Breast epithelium (tissue), 4 donors: ENCODE measurements at regions not wholly inside any gene's neighbourhood (a gene's known extent, or its start where the extent isn't known, plus 50 kb on each side); places are given as distances from the start of the nearest gene placed in this dataset.

Source experiments
- DNase-seq, 2 donors: peaks; one replicate each; pipeline ENCODE4 v3.0.0-alpha.2; 2019; ENCODE audit warnings: low spot score in 2 of 2
- H3K27ac ChIP-seq, 2 donors: fragments of 200-600 bp; sonication (generic) in 1 of 2; one replicate each; pipeline ENCODE4 v1.5.1; 2016 to 2019; ENCODE audit warnings: mild to moderate bottlenecking in 1 of 2
- H3K27me3 ChIP-seq, 2 donors: fragments of 200-600 bp; sonication (generic) in 1 of 2; one replicate each; pipeline versions ENCODE4 v1.5.1 to v1.6.0; 2017 to 2019; ENCODE audit warnings: control low read depth in 1 of 2, mild to moderate bottlenecking in 1 of 2
- H3K36me3 ChIP-seq: fragments of 200-600 bp; one replicate; pipeline ENCODE4 v1.5.1; 2019
- H3K4me1 ChIP-seq, 2 donors: fragments of 200-600 bp; sonication (generic); one replicate each; pipeline ENCODE4 v1.5.1; 2016 to 2019; ENCODE audit warnings: control low read depth in 1 of 2
- H3K4me3 ChIP-seq, 3 donors: fragments of 200-600 bp; sonication (generic); 1 replicate in 2 of 3; 2 replicates in 1 of 3; pipeline ENCODE4 v1.5.1; 2016 to 2019; ENCODE audit warnings: mild to moderate bottlenecking in 3 of 3, moderate library complexity in 2 of 3
- H3K9me3 ChIP-seq, 2 donors: fragments of 200-600 bp; sonication (generic) in 1 of 2; one replicate each; pipeline ENCODE4 v1.5.1; 2016 to 2019; ENCODE audit warnings: control low read depth in 1 of 2
- CTCF ChIP-seq, 3 donors: fragments of 450-650 bp; IDR thresholded peaks; one replicate each; pipeline ENCODE4 v1.5.1; 2016 to 2017; ENCODE audit warnings: antibody characterized with exemption in 3 of 3, mild to moderate bottlenecking in 3 of 3, moderate library complexity in 3 of 3
- POLR2A ChIP-seq: fragments of 450-650 bp; IDR thresholded peaks from one replicate; pipeline ENCODE4 v1.6.1; 2016; ENCODE audit warnings: antibody characterized with exemption, mild to moderate bottlenecking, moderate library complexity
- POLR2AphosphoS5 ChIP-seq, 3 donors: sonication (generic); formaldehyde crosslinking; IDR thresholded peaks; one replicate each; pipeline ENCODE4 v1.6.1; 2017; ENCODE audit warnings: antibody characterized with exemption in 3 of 3
- intact Hi-C: fragments of 100-400 bp; cut with DNase I; formaldehyde crosslinking; loops from one replicate; pipeline ENCODE4 v1.15.1; 2023; ENCODE audit warnings: low total_unique reads

GRCh38 chr6:166045860-166046200 lies 121.8 kb downstream of the TBXT start:
- no peak overlapping the region for H3K27ac ChIP-seq

DNA sequence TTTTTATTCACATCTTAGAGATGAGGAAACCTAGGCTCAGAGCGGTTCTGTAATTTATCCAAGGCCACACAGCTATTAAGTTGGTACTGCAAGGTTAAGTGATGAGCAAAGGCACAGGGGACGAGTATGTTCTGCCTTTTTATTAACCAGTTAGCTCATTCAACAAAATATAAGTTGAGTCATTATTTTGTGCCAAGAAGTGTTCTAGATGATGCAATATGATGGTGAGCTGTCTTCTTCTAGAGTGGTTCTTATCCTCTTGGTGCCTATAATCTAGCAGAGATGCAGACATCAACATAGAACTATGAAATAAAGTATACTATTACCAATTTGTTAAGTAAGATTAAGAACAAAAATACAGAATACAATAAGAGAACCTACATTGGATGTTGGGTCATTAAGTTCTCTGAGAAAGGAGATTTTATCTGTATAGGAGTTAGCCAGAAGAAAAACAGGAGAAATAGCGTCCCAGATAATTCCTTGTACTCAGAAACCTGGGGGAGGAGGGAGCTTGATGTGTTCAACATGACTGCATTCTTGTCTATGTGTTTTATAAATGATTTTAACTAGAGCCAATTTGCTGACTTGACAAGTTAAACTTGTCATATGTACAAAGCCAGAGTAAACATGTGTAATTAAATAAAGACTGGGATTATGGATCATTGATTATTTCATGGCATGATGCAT lies 122.3 kb downstream of the TBXT start:
- Histone ChIP-seq H3K9me3 (no peaks in the 10 kb centered on the region), H3K4me3 (no peak overlapping the region), H3K27me3 (no peaks in the 10 kb centered on the region), H3K36me3 (no peaks in the 10 kb centered on the region), H3K4me1 (no peaks in the 10 kb centered on the region), H3K27ac (no peak overlapping the region)
- TF ChIP-seq POLR2A: no peak
- TF ChIP-seq CTCF (IDR thresholded peaks at IDR 0.05): no peak
- no peak for TF ChIP-seq POLR2AphosphoS5 (IDR thresholded peaks at IDR 0.05)
- intact Hi-C loops: no loop called here
- DNase-seq: no peak

More at GRCh38 chr6:166045860-166046200, 121.8 kb downstream of the TBXT start:
- Histone ChIP-seq H3K9me3 (no peaks in the 10 kb centered on the region), H3K4me1 (no peaks in the 10 kb centered on the region), H3K27me3 (no peaks in the 10 kb centered on the region), H3K4me3 (no peak overlapping the region), H3K36me3 (no peaks in the 10 kb centered on the region)
- TF ChIP-seq CTCF (IDR thresholded peaks at IDR 0.05) (no peak), POLR2A (no peak), POLR2AphosphoS5 (IDR thresholded peaks at IDR 0.05) (no peak)
- intact Hi-C loops: no loop called here
- DNase-seq: no peak

- no peak overlapping the region for H3K27ac ChIP-seq
- no peaks in the 10 kb centered on the region for H3K9me3 ChIP-seq
- intact Hi-C loops: no loop called here
- DNase-seq: no peak
- TF ChIP-seq CTCF (IDR thresholded peaks at IDR 0.05) (no peak), POLR2AphosphoS5 (IDR thresholded peaks at IDR 0.05) (no peak), POLR2A (no peak)
- H3K36me3 ChIP-seq: no peaks in the 10 kb centered on the region
- no peaks in the 10 kb centered on the region for H3K27me3 ChIP-seq
- no peaks in the 10 kb centered on the region for H3K4me1 ChIP-seq
- no peak overlapping the region for H3K4me3 ChIP-seq
These were observed 126.4 kb downstream of the TBXT start for GRCh38 chr6:166041277-166041676.

DNA sequence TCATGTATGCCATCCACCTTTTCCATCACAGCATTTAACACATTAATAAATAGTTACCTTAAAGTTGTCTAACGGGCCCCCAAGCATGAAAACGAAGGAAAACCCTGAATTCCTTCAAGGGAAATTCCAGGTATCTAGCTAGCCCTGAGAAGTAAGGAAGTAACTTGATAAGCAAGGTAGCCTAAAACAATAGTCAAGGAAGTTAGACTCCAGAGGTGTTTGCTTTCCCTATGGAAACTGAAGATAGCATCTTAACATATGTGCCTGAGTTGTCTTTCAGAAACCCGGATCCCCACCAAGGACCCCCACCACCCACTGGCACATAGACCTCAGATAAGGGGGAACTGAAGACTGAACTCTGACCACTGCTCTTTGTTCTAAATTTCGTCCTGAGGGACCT lies 127.4 kb downstream of the TBXT start:
- no peak for DNase-seq
- Histone ChIP-seq H3K4me1 (no peaks in the 10 kb centered on the region), H3K27ac (no peak overlapping the region), H3K4me3 (no peak overlapping the region), H3K36me3 (no peaks in the 10 kb centered on the region), H3K27me3 (no peaks in the 10 kb centered on the region), H3K9me3 (no peaks in the 10 kb centered on the region)
- TF ChIP-seq CTCF (IDR thresholded peaks at IDR 0.05) (no peak), POLR2AphosphoS5 (IDR thresholded peaks at IDR 0.05) (no peak), POLR2A (no peak)
- intact Hi-C loops: no loop called here

GRCh38 chr6:166036316-166037095 lies 131.1 kb downstream of the TBXT start:
- no peak for TF ChIP-seq POLR2A
- no peak overlapping the region for H3K27ac ChIP-seq
- no peaks in the 10 kb centered on the region for H3K4me1 ChIP-seq
- intact Hi-C loops: no loop called here
- no peaks in the 10 kb centered on the region for H3K27me3 ChIP-seq
- no peaks in the 10 kb centered on the region for H3K9me3 ChIP-seq
- no peak for DNase-seq
- H3K36me3 ChIP-seq: no peaks in the 10 kb centered on the region
- H3K4me3 ChIP-seq: no peak overlapping the region
